HUES48 (cell line): ENCODE measurements at regions not wholly inside any gene's neighbourhood (a gene's known extent, or its start where the extent isn't known, plus 50 kb on each side); places are given as distances from the start of the nearest gene placed in this dataset.

Experiments used
- H3K27ac ChIP-seq: one replicate; pipeline ENCODE4 v1.7.0; 2013; ENCODE audit warnings: low read depth, low read length, inconsistent platforms
- H3K27me3 ChIP-seq: 2 replicates; pipeline ENCODE4 v1.6.1; 2013; ENCODE audit warnings: mild to moderate bottlenecking, low read length; ENCODE audit not compliant: control insufficient read depth, insufficient read depth
- H3K36me3 ChIP-seq: 2 replicates; pipeline ENCODE4 v1.6.1; 2013; ENCODE audit warnings: low read length; ENCODE audit not compliant: control insufficient read depth, insufficient read depth
- H3K4me1 ChIP-seq: 2 replicates; pipeline ENCODE4 v1.6.1; 2013; ENCODE audit warnings: mild to moderate bottlenecking, low read length; ENCODE audit not compliant: control insufficient read depth, insufficient read depth
- H3K4me3 ChIP-seq: 2 replicates; pipeline ENCODE4 v1.5.1; 2013; ENCODE audit warnings: mild to moderate bottlenecking, low read depth, low read length
- H3K9ac ChIP-seq: 2 replicates; pipeline ENCODE4 v1.6.1; 2013; ENCODE audit warnings: mild to moderate bottlenecking, low read depth, low read length, moderate library complexity
- H3K9me3 ChIP-seq: 2 replicates; pipeline ENCODE4 v1.6.1; 2013; ENCODE audit warnings: low read length; ENCODE audit not compliant: control insufficient read depth, insufficient read depth

- H3K9me3 ChIP-seq: peaks cover 3% of the 10 kb centered on the region
- no peak overlapping the region for H3K4me3 ChIP-seq
- no peaks in the 10 kb centered on the region for H3K27me3 ChIP-seq
- no peak overlapping the region for H3K9ac ChIP-seq
- no peak overlapping the region for H3K27ac ChIP-seq
- H3K36me3 ChIP-seq: no peaks in the 10 kb centered on the region
- peaks cover 12% of the 10 kb centered on the region for H3K4me1 ChIP-seq
These were observed 1046.6 kb downstream of the TBC1D22A start for GRCh38 chr22:47808886-47809620.

GRCh38 chr22:47808236-47808635, 1045.8 kb downstream of the TBC1D22A start:
- Histone ChIP-seq H3K4me1 (peaks cover 12% of the 10 kb centered on the region), H3K36me3 (no peaks in the 10 kb centered on the region), H3K4me3 (no peak overlapping the region), H3K27ac (no peak overlapping the region), H3K9me3 (no peaks in the 10 kb centered on the region), H3K27me3 (no peaks in the 10 kb centered on the region), H3K9ac (no peak overlapping the region)

GRCh38 chr22:47807506-47807905, 1045.1 kb downstream of the TBC1D22A start:
- Histone ChIP-seq H3K27me3 (no peaks in the 10 kb centered on the region), H3K4me1 (peaks cover 12% of the 10 kb centered on the region), H3K27ac (no peak overlapping the region), H3K9ac (no peak overlapping the region), H3K36me3 (no peaks in the 10 kb centered on the region), H3K9me3 (no peaks in the 10 kb centered on the region), H3K4me3 (no peak overlapping the region)

GRCh38 chr22:47806894-47807293, 1044.4 kb downstream of the TBC1D22A start:
- peaks cover 12% of the 10 kb centered on the region for H3K4me1 ChIP-seq
- H3K27me3 ChIP-seq: no peaks in the 10 kb centered on the region
- no peaks in the 10 kb centered on the region for H3K36me3 ChIP-seq
- H3K27ac ChIP-seq: no peak overlapping the region
- H3K4me3 ChIP-seq: no peak overlapping the region
- H3K9ac ChIP-seq: no peak overlapping the region
- H3K9me3 ChIP-seq: no peaks in the 10 kb centered on the region

- Histone ChIP-seq H3K9ac (no peak overlapping the region), H3K4me1 (peaks cover 12% of the 10 kb centered on the region), H3K27ac (no peak overlapping the region), H3K36me3 (no peaks in the 10 kb centered on the region), H3K9me3 (no peaks in the 10 kb centered on the region), H3K27me3 (no peaks in the 10 kb centered on the region), H3K4me3 (no peak overlapping the region)
These were observed 1043.0 kb downstream of the TBC1D22A start for GRCh38 chr22:47805394-47805935.

- Histone ChIP-seq H3K4me1 (peaks cover 12% of the 10 kb centered on the region), H3K27me3 (no peaks in the 10 kb centered on the region), H3K4me3 (no peak overlapping the region), H3K36me3 (no peaks in the 10 kb centered on the region), H3K9ac (no peak overlapping the region), H3K9me3 (no peaks in the 10 kb centered on the region), H3K27ac (no peak overlapping the region)
These were observed 1041.8 kb downstream of the TBC1D22A start for GRCh38 chr22:47804281-47804680.

GRCh38 chr22:47802421-47802820, 1040.0 kb downstream of the TBC1D22A start:
- H3K27me3 ChIP-seq: no peaks in the 10 kb centered on the region
- H3K9me3 ChIP-seq: 0 out of 2 replicates have a peak, but pooled peaks cover 3% of the 10 kb centered on the region
- 0 out of 2 replicates have a peak, but pooled peaks cover under 1% of the 10 kb centered on the region for H3K4me1 ChIP-seq
- H3K27ac ChIP-seq: no peak overlapping the region
- H3K36me3 ChIP-seq: no peaks in the 10 kb centered on the region
- no peak overlapping the region for H3K4me3 ChIP-seq
- no peak overlapping the region for H3K9ac ChIP-seq

GRCh38 chr22:47801541-47802245, 1039.2 kb downstream of the TBC1D22A start:
- Histone ChIP-seq H3K4me3 (no peak overlapping the region), H3K9me3 (0 out of 2 replicates have a peak, but pooled peaks cover 3% of the 10 kb centered on the region)

GRCh38 chr22:47798229-47798628, 1035.8 kb downstream of the TBC1D22A start:
- Histone ChIP-seq H3K9ac (no peak overlapping the region), H3K9me3 (peaks cover 3% of the 10 kb centered on the region; the same call in 1 of the 2 replicates), H3K4me3 (no peak overlapping the region), H3K27me3 (no peaks in the 10 kb centered on the region), H3K27ac (no peak overlapping the region), H3K36me3 (no peaks in the 10 kb centered on the region), H3K4me1 (no peaks in the 10 kb centered on the region)

More at GRCh38 chr22:47801541-47802245, 1039.2 kb downstream of the TBC1D22A start:
- no peak overlapping the region for H3K27ac ChIP-seq
- no peaks in the 10 kb centered on the region for H3K36me3 ChIP-seq
- H3K27me3 ChIP-seq: no peaks in the 10 kb centered on the region
- no peaks in the 10 kb centered on the region for H3K4me1 ChIP-seq
- no peak overlapping the region for H3K9ac ChIP-seq

GRCh38 chr22:47797342-47797945, 1035.0 kb downstream of the TBC1D22A start:
- Histone ChIP-seq H3K27me3 (no peaks in the 10 kb centered on the region), H3K4me1 (no peaks in the 10 kb centered on the region), H3K9ac (no peak overlapping the region)

More at GRCh38 chr22:47797342-47797945, 1035.0 kb downstream of the TBC1D22A start:
- Histone ChIP-seq H3K27ac (no peak overlapping the region), H3K4me3 (no peak overlapping the region), H3K9me3 (peaks cover 3% of the 10 kb centered on the region; the same call in 1 of the 2 replicates), H3K36me3 (no peaks in the 10 kb centered on the region)
